Erythroblast (primary cell): ENCODE measurements at regions not wholly inside any gene's neighbourhood (a gene's known extent, or its start where the extent isn't known, plus 50 kb on each side); places are given as distances from the start of the nearest gene placed in this dataset.

Experiments used
- GATA1 ChIP-seq: IDR thresholded peaks from 2 replicates; pipeline ENCODE4 v1.6.1; 2011; ENCODE audit warnings: low read depth, mild to moderate bottlenecking, control low read depth, low read length, moderate library complexity
- POLR2A ChIP-seq: IDR thresholded peaks from 2 replicates; pipeline ENCODE4 v1.6.1; 2011; ENCODE audit warnings: mild to moderate bottlenecking, low read length

GRCh38 chr5:163352531-163352930, 84.9 kb upstream of the CCNG1 start:
- TF ChIP-seq POLR2A (no peak), GATA1 (no peak)
